C4-2B (cell line): ENCODE measurements at regions not wholly inside any gene's neighbourhood (a gene's known extent, or its start where the extent isn't known, plus 50 kb on each side); places are given as distances from the start of the nearest gene placed in this dataset.

Source experiments
- H3K27ac ChIP-seq: fragments of 450-650 bp; 2 replicates; pipeline ENCODE4 v1.5.1; 2017
- ZFX ChIP-seq: fragments of 450-650 bp; IDR thresholded peaks from 2 replicates; pipeline ENCODE4 v1.6.1; 2017
- TF ChIP-seq, protein P1 (sequence below): fragments of 450-650 bp; conservative IDR thresholded peaks from 2 replicates; pipeline ENCODE4 v1.5.1; 2017; ENCODE audit warnings: mild to moderate bottlenecking

DNA sequence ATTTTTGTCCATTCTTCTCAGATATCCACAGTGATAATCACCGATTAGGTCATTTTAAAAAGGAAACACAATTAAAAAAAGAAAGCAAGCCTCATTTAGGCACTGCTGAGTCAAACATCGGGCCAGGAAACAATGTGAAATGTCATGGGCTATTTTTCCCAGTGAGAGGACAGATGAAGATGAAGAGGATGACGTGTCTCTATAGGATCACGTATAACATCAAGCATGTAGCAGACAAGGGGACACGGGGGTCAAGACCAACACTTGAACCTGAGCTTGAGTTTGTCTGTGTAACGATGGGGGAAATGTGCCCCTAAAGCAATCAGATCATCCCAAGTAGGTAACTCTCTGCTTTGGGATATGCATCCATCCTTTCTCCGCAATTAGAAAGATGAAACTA is 553.2 kb downstream of the CD83 start:
- no peak overlapping the region for H3K27ac ChIP-seq
- TF ChIP-seq ZFX: no peak
- TF ChIP-seq, protein P1, sequence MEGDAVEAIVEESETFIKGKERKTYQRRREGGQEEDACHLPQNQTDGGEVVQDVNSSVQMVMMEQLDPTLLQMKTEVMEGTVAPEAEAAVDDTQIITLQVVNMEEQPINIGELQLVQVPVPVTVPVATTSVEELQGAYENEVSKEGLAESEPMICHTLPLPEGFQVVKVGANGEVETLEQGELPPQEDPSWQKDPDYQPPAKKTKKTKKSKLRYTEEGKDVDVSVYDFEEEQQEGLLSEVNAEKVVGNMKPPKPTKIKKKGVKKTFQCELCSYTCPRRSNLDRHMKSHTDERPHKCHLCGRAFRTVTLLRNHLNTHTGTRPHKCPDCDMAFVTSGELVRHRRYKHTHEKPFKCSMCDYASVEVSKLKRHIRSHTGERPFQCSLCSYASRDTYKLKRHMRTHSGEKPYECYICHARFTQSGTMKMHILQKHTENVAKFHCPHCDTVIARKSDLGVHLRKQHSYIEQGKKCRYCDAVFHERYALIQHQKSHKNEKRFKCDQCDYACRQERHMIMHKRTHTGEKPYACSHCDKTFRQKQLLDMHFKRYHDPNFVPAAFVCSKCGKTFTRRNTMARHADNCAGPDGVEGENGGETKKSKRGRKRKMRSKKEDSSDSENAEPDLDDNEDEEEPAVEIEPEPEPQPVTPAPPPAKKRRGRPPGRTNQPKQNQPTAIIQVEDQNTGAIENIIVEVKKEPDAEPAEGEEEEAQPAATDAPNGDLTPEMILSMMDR: no peak

DNA sequence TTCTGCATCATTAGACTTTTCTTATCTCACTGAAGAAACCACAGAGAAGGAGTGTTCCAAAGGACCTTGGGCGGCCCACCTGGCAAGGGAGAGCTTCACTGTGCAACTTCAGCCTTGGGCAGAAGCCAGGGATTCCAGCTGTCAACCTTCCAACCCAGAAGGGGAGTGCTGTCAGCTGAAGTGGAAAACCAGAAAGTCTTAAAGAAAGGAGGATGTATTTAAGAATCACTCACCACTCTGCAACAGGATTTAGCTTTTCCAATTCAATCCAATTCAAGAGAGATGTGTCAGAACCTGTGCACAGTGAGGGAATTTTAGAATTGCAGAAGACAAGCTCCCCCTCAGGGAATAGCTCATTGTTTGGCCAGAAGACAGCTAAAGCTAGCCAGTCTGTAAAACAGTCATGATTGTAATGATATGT is 553.7 kb downstream of the CD83 start:
- H3K27ac ChIP-seq: no peak overlapping the region
- TF ChIP-seq, protein P1: no peak
- TF ChIP-seq ZFX: no peak

DNA sequence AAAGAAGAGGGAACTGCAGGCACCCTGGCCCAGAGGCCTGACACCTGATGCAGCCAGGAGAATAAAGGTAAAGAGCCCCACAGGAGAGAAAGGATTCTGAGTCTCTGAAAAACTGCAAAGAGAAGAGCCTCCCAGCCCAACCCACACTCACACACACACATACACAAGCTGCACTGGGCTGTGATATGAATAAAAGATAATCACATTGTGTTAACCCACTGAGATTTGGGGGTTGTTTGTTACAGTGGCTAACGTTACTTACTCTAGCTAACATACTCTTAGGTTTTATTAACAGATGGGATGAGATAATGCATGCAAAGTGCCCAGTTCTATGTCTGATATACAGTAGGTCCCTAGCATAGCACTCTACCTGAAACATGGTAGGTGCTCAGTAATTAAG is 554.4 kb downstream of the CD83 start:
- H3K27ac ChIP-seq: no peak overlapping the region
- TF ChIP-seq ZFX: no peak
- TF ChIP-seq, protein P1: no peak

DNA sequence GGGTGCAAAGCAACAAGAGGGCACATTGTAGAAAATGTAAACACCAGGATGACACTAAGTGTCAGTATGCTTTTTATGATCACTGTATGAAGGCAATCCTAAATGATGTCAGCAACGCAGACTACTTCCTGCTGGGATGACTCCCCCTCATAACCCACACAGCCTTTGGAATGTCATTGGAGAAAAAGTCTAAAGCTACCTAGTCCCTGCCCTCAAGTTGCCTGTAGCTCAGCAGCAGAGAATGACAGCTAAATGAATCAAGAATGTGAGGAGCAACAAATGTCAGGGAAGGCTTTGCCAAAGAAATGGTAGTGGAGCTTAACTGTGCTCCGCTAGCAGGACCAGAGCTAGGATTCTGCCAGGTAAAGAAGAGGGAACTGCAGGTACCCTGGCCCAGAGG is 555.6 kb downstream of the CD83 start:
- no peak overlapping the region for H3K27ac ChIP-seq
- TF ChIP-seq, protein P1: no peak
- no peak for TF ChIP-seq ZFX

DNA sequence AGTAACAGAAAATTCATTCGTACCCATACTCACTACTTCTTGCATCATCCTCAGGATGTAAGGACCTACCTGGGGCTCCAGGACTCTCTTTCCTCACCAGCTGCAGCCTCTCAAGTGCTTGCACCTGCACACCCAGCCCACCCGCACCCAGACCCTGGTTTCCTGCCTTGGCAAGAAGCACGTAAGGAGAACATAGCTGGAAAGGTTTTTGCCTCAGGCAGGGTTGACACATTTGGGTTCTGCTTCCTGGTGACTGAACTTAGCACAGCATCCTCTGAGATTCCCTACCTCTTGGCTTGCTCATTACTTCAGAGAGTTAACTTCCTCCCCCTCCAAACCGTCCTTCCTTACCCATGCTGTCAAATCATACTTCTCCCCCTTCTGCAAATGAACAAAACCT is 556.9 kb downstream of the CD83 start:
- TF ChIP-seq, protein P1: no peak
- TF ChIP-seq ZFX: no peak
- H3K27ac ChIP-seq: no peak overlapping the region

DNA sequence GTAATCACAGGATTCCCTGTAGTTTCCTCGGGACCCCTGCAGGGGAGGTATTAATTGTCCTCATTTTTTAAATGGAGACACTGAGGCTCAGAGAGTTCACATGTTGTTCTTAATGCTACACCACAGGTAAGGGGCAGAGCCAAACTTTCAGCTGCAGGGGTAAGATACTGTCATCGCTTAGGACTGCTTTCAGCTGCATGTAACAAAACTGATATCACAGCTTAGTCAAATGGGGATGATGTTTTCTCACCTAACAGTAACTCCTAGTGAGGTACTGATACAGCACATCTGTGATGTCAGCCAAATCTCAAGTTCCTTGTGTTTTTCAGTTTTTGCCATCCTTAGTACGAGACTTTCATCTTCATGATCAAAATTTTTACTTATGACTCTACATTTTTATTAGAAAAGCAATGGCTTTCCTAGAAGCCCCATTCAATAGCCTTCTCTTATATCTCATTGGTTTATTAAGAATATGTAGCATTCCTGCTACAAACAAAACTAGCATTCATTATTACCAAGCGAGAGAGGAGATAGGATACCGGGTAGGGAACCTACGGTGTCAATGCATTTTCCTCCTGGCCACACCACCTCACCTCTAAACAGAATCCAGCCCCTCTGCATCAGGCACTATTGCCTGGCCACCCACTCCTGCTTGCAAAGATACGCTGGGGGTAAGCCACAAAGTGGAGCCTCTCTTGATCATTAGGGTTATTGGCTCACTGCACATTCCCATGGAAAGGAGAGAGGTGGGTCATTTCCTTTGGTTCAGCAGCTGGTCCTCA is 557.5 kb downstream of the CD83 start:
- no peak overlapping the region for H3K27ac ChIP-seq
- TF ChIP-seq, protein P1: no peak
- TF ChIP-seq ZFX: no peak

DNA sequence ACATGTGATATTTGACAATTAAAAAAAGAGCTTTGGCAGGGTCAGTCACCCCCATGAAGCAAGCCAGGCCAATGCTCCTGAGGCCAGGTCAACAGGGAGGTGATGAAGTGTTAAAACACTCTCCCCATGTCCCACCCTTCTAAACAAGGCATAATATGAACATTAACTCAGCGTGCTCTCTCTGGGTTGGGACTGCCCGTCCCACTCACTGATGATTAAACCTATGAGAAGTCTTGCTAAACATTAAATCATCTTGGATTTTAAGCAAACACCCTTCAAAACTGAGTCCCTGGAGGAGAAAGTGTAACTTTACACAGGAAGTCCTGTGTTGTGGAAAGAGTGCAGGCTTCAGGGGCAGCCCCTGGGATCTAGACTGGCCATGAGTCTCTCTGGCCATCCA is 558.5 kb downstream of the CD83 start:
- no peak overlapping the region for H3K27ac ChIP-seq
- no peak for TF ChIP-seq ZFX
- TF ChIP-seq, protein P1: no peak
